HG03108 (cell line): ENCODE measurements at regions not wholly inside any gene's neighbourhood (a gene's known extent, or its start where the extent isn't known, plus 50 kb on each side); places are given as distances from the start of the nearest gene placed in this dataset.
"Not testable (repeated sequence)": the region's sequence is repeated elsewhere in the genome, so short reads cannot be mapped to it uniquely, and the experiment has no call there.

Experiments used
- ATAC-seq: cut with Tn5 transposase; IDR thresholded peaks from one replicate; pipeline ENCODE4 v1.9.1; 2021; ENCODE audit warnings: moderate library complexity; ENCODE audit not compliant: unreplicated experiment

GRCh38 chr2:185475914-185476313 lies 262.7 kb upstream of the FSIP2 start:
- no peak for ATAC-seq

- ATAC-seq, result no peak
These were observed 261.2 kb upstream of the FSIP2 start for GRCh38 chr2:185477452-185477851.

GRCh38 chr2:185484602-185485001 lies 254.0 kb upstream of the FSIP2 start:
- ATAC-seq, result no peak

- no peak for ATAC-seq
These were observed 236.3 kb upstream of the FSIP2 start for GRCh38 chr2:185502351-185502750.

- ATAC-seq, result no peak
These were observed 230.9 kb upstream of the FSIP2 start for GRCh38 chr2:185507719-185508118.

- ATAC-seq, result no peak
These were observed 228.5 kb upstream of the FSIP2 start for GRCh38 chr2:185510060-185510459.

GRCh38 chr2:185511925-185512324 lies 226.7 kb upstream of the FSIP2 start:
- ATAC-seq, result no peak

- no peak for ATAC-seq
These were observed 216.1 kb upstream of the FSIP2 start for GRCh38 chr2:185522472-185522871.

GRCh38 chr2:185524242-185524641 lies 214.4 kb upstream of the FSIP2 start:
- ATAC-seq, result not testable (repeated sequence)

- ATAC-seq, result no peak
These were observed 212.4 kb upstream of the FSIP2 start for GRCh38 chr2:185526161-185526560.

GRCh38 chr2:185531721-185532120 lies 206.9 kb upstream of the FSIP2 start:
- no peak for ATAC-seq

GRCh38 chr2:185537689-185538088 lies 200.9 kb upstream of the FSIP2 start:
- ATAC-seq, result no peak

GRCh38 chr2:185567196-185567595 lies 171.4 kb upstream of the FSIP2 start:
- no peak for ATAC-seq

GRCh38 chr2:185567940-185568339 lies 170.7 kb upstream of the FSIP2 start:
- ATAC-seq, result no peak

GRCh38 chr2:185578322-185578721 lies 160.3 kb upstream of the FSIP2 start:
- no peak for ATAC-seq

GRCh38 chr2:185583058-185583816 lies 155.4 kb upstream of the FSIP2 start:
- ATAC-seq, result no peak

GRCh38 chr2:185585165-185585564 lies 153.4 kb upstream of the FSIP2 start:
- ATAC-seq, result not testable (repeated sequence)

GRCh38 chr2:185591276-185591675 lies 147.3 kb upstream of the FSIP2 start:
- not testable (repeated sequence) for ATAC-seq

GRCh38 chr2:185607945-185608344 lies 130.7 kb upstream of the FSIP2 start:
- no peak for ATAC-seq

- no peak for ATAC-seq
These were observed 129.8 kb upstream of the FSIP2 start for GRCh38 chr2:185608799-185609198.

GRCh38 chr2:185610301-185610700 lies 128.3 kb upstream of the FSIP2 start:
- ATAC-seq, result no peak

GRCh38 chr2:185618625-185619024 lies 120.0 kb upstream of the FSIP2 start:
- no peak for ATAC-seq

- no peak for ATAC-seq
These were observed 113.0 kb upstream of the FSIP2 start for GRCh38 chr2:185625604-185626003.
